Suppressor macrophage treated with lipopolysaccharide for 4 hours (primary cell): ENCODE measurements at regions not wholly inside any gene's neighbourhood (a gene's known extent, or its start where the extent isn't known, plus 50 kb on each side); places are given as distances from the start of the nearest gene placed in this dataset.

Experiments used
- DNase-seq: peaks from one replicate; pipeline ENCODE4 v3.0.0-alpha.2; 2020

DNA sequence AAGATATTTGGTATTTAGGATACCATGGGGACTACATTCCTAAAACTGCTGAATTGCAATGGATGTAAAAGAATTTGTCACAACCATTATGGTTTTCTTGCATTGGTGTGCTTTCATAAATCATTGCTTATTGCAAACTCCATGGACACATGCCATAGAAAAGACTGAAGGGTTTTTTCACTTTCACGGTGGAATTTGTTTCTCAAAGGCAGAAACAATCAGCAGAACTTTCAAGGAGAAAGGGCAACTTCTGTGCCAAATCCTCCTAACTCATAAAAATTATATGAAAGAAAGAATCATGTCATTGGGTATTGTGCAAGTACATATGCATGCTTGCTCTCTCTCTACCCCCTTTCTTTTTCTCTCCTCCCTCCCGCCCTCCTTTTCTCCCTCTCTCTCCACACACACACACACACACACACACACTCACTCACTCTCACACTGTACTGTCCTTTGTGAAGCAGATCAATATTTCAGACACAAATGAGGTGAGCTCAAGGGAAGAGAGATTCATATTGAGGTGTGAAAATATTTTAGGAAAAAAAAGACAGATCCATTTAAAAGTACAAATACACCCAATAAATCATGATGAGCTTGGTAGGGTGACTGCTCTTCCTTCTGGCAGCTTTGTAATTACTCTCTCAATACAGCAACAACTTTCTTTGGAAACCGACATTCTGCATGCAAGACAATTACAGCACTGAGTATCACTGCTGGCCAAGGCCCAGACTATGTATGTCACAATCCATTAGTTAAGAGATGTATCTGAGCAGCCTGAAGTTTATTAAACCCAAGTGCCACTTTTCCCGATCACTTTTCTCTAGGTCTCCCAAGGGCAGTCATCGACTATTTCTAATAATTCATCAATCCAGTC, 492.6 kb downstream of the TUSC7 start:
- no peak for DNase-seq

DNA sequence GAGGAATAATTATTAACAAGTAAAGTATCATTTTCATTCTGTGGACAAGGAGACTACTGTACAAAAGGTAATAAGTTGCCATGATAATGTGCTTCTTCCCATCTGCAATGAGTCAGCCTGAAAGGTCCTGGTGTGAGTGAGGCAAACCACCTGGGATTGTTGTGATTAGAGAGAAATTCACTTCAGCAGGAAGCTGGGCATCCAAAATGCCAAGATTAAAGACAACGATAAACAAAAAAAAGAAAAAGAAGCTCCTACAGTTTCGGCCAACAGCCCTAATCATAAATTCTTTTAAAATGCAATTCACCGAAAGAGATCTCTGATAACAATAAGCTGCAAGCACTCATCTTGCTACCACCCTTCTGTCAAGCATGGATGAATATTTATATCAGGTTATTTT, 507.8 kb downstream of the TUSC7 start:
- DNase-seq, result no peak

DNA sequence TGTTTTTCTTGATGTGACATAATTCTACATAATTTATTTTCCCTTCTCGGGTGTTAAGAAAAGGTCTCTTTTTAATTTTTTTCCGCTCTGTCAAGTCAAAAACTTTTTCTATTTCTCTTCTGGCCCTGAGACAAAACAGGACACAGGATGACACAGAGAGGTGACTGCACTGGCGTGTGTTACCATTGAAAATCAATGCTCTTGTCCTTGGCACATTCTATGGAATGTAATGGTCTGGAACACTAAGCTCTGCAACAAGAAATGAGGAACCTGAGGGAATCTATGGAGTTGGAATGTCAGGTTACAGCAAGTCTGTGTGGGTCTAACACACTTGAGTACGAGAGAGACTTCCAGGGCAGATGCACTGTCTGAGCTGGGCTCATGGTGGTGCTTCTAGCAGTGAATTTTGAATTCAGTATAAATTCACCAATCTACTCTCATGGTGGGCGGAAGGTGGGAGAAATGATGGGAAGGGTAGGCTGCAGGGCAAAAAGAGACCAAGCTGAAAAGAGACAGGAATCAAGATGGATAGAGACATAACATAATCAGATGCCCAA, 508.3 kb downstream of the TUSC7 start:
- no peak for DNase-seq

DNA sequence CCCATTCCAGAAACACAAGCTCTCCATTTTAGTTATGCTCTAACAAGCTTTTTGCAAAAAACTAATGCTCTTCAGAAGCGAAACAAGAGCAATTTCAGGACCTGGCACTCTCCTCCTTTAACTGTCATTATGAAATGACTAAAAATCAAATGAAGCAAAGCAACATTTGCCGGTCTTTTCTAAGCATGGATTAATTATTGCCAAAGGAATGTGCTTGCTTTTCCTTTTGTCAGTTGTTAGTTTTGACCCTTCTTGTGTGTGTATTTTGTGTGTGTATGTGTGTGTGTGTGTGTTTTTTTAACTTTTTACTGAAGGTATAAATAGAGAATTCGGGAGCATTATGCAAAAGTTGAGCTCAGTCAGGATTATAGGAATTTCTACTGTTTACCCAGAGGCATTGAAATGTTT, 509.1 kb downstream of the TUSC7 start:
- DNase-seq, result no peak

DNA sequence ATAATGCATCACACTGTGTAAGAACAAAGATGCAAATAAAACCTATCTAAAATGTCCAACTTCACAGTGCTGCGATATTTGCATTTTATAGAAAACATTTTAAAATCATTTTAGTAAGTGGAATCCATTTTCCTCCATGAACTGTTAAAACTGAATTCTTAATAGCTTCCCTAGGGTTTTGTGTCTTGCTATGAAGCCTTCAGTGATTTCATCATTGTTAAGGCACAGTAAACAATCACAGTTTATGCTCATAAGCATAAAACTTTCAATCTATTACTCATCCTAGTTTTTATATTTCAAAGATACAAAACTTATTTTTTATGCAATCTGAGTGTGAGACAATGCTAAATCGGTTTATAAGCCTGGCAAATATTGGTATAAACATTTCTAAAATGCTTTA, 509.7 kb downstream of the TUSC7 start:
- no peak for DNase-seq

DNA sequence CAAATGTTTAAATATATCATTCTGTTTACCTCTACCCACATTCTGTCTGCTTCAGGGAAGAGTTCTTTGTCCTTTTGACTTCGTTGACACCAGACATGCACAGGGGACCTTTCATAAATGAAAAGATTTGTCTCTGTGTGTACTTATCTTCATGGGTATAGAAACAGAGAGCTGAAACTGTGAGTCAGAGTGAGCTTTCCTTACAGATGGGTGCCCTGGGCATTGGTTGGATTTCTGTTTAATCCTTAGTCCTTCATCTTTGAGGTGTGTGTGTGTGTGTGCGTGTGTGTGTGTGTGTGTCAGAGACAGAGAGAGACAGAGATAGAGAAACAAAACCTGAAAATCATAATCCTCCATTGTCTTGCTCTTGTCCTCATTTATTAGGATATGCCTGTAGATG, 517.4 kb downstream of the TUSC7 start:
- no peak for DNase-seq

DNA sequence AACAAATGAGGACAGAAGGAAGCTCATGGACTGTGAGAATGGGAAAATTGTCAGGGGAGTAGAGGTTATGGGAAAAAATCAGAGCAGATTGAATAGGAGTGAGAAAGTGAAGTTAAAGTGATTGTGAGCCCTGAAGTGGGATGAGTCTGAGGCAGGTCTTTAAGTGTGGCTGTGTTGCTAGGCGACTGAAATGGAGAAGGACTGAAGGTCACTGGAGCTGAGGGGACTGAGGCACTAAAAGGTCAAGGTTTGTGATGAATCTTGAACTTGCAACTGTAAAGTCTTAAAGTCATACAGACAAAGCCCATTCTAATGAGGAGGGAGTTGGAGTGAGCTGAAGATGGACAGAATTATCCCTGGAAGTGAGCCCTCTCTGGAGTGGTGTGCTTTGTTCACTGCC, 518.9 kb downstream of the TUSC7 start:
- DNase-seq, result no peak

DNA sequence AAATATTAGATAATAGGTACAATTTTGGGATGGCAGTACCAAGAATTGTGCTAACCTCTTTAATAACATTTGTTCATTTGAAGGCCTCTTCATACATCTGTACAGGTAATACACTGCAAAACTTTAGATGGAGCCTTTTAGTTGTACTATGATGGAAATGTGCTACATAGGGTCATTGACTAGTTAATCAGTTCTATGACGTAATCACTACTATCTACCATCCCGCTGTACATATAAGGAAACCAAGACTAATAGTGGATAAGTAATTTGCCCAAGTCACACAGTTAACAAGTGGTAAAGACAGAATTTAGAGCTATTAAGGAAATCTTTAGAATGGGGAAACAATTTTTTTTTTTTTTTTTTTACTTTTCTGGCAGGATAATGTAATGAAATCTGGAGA, 521.3 kb downstream of the TUSC7 start:
- no peak for DNase-seq

DNA sequence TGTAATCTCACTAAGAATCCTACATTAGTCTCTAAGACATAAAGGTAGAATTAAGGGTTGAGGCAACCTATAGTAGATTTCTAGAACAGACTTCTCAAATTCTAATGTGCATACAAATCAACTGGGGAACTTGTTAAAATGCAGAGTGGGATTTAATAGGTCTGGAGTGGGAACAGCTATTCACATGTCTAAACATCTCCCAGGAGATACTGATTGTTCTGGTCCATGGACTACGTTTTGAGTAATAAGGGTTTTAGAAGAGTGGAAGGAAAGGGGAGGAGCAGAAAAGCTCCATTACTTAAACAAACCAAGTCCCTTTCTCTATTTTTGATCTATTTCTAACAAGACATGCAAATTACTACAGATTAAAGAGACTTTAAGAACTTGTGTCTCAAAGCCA, 524.8 kb downstream of the TUSC7 start:
- DNase-seq, result no peak

DNA sequence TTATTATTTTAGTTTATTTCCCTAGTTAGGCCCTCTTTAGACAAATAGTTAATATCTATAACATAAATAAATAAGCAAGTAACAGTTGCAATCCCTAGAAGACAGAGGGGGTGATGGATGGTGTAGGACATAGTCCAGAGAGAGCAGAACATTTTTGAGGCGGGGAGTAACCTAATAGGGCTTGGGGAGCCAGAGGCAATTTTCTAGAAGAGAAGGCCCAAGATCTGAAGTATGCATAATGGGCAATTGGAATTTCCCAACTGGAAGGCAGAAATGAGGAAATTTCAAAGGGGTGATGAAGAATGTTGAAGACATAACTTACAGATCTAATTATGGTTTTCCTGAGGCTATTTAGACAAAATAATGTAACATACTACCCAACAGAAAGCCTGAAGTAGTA, 525.7 kb downstream of the TUSC7 start:
- no peak for DNase-seq

DNA sequence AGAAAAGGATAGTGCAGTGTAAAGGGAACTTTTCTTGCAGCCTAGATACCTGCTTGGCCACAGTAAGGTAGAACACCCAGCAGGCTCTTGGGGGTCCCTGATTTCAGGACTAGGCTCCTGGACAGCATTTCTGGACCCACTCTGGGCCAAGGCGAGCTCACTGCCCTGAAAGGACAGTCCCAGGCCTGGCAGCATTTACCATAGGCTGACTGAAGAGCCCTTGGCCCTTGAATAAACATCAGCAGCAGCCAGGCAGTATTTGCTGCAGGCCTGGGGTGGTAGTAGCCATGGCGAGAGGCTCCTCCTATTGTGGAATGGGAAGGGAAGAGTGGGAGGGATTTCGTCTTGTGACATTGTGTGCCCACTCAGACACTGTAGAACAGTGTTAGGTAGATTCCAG, 529.2 kb downstream of the TUSC7 start:
- DNase-seq, result no peak

DNA sequence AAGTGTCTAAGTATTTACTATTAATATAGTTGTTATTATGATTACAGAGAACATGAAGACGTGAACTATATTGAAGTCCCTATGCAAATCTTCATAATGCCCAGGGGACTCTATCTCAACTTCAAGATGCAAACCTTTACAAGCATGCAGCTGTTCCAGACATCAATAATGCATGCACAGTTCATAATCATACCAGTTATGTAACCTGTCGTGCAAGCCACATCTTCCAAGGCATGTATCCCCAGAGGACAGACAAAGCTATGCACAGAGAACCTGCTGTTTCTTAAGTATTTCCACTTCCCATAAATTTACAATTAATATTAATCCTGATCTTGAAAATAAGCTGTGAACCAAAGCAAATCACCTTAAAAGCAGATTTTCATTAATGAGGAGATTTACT, 534.1 kb downstream of the TUSC7 start:
- DNase-seq, result no peak

DNA sequence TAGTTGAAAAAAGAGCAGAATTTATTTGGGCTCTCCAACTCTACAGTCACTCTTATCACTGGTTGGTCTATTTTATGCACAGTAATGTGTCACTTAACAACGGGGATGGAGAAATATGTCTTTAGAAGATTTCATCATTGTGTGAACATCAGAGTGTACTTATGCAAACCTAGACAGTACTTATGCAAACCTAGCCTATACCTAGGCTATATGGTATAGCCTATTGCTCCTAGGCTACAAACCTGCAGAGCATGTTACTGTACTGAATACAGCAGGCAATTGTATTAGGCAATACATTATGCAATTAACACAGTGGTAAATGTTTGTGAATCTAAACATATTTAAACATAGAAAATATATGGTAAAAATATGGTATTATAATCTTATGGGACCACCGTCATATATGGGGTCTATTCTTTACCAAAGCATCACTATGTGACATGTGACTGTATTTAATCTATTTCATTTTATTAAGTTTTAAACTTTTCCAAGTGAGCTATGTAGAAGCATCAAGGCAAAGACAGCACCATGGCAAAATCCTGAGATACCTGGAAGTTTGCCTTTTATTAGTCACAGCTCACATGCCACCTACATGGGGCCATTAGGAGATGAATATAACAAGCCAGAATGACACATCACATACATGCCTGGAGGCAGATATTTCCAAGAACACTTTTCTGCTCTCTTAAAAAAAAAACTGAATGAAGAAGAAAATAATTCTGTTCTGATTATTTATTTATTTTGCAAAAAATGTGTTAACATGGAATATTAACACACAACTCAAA, 537.4 kb downstream of the TUSC7 start:
- DNase-seq, result no peak

DNA sequence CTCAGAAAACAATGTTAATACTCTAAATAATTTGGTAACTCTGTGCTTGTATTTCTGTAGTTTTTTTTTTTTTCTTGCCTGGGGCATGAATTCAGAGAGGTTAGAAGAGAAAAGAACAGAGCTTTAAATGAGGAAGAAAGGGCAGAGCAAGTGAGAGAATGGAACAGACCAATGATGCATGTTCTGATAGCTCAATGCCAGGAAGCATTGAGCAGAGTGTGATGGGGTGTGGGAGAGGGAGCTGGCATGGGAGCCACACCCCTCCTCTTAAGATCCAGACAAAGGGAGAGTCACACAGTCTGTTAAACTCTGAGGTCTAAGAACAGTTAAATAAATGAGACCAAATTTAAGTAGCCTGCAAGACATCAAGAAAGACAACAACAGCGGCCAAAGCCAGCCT, 538.6 kb downstream of the TUSC7 start:
- DNase-seq, result no peak

DNA sequence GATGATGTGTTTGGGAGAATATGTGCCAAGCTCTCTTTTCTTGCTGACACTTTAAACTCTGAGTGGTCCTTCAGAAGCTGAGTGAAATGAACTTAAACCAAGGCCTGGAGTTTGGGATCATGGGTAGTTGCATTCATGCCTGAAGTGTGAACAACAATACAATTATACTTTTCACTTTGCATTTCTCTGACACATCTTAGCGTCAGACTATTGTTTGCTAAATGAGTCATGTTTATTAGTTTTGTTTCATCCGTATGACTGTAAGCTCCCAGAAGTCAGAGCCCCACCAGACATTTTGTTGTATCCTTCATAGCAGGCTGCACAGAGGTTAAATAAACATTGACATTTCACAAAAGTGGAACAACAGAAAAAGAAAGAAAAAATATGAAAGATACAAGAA, 542.6 kb downstream of the TUSC7 start:
- DNase-seq, result no peak

DNA sequence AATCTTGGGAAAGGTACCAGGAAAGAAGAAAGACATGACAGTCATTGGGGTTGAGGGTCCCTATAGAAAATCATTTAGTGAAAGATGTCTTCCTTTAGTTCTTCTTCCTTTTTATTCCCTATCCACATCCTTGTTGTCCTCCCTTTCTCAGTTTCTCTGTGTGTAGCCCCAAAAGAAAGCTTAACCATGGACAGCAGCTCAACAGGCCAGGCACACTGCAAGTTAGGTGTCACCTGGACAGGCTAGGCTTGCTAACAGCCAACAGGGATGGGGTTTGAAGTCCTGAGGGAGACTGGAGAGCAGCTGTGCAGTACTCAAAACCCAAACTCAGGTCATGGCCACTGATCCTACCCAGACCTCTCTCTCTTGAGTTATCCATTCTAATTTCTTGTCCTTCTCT, 543.1 kb downstream of the TUSC7 start:
- DNase-seq, result no peak

DNA sequence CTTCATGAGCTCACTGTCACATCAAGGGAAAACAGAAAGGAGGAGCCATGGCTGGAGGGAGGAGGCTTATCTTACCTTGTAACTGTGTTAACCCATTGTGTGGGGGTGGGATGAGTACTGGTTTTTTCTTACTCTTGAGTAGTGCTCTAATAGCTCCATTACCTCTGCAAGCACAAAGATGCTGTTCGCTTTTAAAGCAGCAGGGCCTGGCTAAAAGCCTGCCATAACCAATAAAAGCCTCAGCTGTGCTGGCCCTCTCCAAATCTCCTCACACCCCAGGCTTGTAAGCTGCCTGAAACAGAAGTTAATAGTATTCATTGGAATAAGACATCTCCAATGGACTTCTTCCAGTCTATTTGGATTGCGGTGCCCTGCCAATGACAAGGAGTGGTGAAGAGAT, 544.1 kb downstream of the TUSC7 start:
- DNase-seq, result no peak

DNA sequence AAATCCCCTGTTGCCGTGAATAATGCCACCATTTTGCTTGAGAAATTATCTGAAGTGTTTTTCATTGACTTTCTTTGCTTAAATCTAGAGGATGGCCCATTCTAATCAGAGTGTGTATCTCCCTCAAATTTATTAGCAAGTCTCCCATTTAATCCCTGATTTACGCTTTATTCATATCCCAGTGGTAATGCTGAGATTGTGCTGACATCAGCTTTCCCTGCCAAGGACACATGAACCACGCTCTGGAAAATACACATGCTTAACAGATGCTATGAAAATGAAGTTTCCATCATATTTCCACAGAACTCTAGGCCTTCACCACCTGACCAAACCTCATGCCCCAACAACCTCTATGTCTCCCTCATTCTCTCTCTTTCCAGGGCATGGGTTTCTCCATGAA, 545.4 kb downstream of the TUSC7 start:
- DNase-seq, result no peak

DNA sequence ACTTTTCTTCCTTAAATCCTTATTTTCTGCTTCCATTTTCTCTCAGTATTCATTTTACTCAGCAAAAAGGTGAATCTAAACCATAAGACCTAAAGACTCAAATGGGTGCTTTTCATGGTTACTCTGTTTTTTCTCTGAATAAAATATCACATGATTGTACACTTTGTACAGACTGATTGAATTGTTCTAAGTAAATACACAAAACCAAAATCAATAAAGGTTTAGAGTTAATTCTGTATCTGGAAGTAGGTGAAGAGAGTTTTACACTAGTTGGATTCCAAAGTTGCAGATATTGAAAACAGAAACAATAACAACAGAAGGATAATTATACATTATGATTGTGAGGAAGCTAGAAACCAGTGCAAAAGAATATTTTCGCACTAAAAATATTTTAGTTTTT, 546.2 kb downstream of the TUSC7 start:
- no peak for DNase-seq

DNA sequence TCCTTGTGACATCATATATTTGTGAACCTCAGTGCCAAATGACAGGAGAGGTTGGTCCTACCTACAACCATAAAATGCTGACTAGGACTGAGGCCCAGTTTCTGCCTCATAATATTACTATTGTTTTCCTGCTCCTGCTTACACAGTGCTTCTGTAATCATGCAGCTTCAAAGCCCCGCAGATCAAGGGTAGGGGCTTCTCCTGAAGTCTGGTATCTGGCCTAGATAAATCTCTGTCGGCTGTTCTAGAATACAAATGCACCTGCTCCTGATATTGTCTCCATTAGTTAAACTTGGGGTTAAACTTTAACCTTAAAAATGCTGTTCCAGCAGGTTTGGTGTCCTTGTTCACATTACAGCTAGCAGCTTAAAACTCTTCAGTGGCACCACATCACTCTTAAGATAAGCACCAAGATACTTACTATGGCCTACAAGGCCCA, 552.4 kb downstream of the TUSC7 start:
- DNase-seq, result no peak

DNA sequence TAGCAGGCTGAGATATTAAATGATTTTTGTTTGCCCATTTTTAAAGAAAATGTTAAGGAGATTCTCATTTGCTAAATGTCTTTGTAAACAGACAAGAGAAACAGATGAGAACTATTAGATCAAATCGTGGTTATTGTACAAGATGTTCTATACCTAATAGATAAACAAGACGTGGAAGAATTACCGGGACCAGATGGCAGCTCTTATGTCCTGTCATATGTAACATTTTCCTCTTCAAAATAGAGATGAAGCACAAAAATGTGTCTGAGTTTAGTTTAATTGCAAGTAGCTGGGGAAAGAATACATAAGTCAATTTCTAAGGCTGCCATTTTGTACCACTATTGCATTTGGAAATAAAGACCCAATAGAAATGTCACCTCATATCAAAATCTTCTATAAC, 553.7 kb downstream of the TUSC7 start:
- no peak for DNase-seq

DNA sequence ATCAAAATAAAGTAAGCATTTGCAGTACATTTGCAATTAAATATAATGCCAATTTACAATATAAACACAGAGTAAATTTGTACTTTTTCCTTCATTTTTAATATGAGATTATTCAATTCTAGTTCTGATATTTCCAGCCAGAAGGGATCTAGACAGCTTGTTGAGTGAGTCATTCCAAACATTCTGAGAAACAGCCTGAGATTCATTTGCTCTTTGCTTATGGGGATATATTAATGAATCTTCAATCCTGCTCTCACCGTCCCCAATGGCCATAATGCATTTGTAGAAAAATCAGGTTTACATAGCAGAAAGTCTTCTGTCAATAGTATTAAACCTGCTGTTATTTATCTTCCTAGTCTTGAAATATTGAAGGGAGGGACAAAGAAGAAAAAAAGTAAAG, 554.2 kb downstream of the TUSC7 start:
- no peak for DNase-seq

DNA sequence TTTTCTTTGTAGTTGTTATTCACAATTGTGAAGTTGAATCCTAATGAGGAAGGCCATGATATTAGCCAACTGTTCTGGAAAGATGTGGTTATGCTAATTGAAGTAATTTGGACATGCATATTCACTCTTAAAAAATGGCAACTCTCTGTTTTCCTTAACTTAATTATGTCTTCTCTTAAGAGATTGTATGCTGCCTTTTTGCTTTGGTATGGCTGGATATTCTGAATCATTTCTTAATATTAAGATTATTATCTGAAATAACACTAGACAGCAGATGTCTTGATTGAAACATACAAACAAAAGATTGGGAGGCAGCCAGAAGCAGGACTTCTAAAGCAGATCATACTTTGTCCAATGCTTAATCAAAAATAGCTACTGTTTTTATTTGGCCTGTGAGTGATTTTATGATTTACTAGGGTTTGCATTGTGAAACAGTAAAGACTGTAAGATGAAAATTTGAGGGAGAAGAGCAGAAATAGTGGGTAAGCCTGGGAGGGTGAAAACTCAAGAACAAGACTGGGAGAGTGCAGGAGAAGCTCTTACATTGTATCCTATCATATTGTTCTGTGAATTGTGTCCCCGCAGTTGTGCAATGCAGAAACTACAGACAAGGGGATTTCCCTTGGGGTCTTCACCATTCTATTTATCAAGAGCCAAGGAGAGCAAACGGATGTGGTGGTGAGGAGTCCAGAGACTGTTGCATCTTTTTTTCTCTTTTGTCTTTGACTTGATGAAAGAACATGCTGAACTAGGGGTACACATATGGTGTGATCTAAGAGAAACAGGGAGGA, 554.8 kb downstream of the TUSC7 start:
- DNase-seq, result no peak
